ENCODE measurements at regions not wholly inside any gene's neighbourhood (a gene's known extent, or its start where the extent isn't known, plus 50 kb on each side); places are given as distances from the start of the nearest gene placed in this dataset.

DNA sequence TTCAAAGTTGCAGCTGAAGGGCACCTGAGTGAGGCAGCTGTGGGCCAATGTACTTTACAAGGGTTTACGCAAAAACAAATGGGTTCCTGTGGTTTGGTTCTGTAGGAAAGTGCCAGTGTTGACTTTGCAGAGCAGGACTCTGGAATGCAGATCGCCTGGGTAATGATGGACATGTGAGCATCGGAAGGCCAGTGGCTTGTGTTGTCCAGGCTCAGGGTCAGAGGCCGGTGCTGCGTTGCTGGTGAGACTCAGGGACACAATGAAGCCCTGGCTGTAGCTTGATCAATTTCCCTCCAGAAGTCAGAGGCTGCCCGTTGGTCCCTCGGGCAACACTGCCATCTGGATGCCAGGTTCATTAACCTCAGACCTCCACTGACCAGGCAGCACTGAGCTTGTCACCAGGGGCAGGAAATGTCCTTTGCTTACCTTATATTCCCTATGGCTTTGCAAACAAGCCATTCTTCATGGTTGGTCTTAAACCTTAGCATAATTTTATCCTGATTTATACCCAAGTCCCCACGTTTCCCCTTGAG lies 753.4 kb downstream of the QKI start:
- no peaks in the 10 kb centered on the region for H3K27me3 Mint-ChIP-seq (ENCODE audit: low read depth)
- H3K9me3 Mint-ChIP-seq: no peaks in the 10 kb centered on the region
- intact Hi-C loops (cut with micrococcal nuclease): no loop called here
- H3K4me1 Mint-ChIP-seq (ENCODE audit: low read depth): no peaks in the 10 kb centered on the region
- H3K36me3 Mint-ChIP-seq (ENCODE audit: low read depth): no peaks in the 10 kb centered on the region
- H3K27ac Mint-ChIP-seq: no peak overlapping the region
- DNase-seq (ENCODE audit: low spot score): no peak
- no peak overlapping the region for H3K4me3 Mint-ChIP-seq (ENCODE audit: low read depth)

DNA sequence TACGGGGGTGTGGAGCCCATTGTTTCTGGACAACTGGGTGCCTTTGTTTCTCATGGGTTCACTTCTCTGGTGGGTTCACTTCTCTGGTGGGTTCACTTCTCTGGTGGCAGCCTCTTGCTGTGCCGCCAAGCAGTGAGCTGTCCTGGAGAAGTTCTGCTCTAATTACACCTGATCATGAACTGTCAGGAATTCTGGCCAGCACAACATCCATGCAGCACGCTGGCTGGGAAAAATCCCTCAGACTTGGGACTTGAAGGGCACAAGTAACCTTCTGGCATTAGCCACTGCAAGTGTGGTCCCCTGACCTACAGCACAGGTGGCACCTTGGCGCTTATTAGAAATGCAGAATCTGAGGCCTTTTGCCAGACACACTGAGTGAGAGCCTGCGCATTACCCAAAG lies 752.5 kb downstream of the QKI start:
- Mint-ChIP-seq H3K9me3 (no peaks in the 10 kb centered on the region), H3K4me1 (ENCODE audit: low read depth) (no peaks in the 10 kb centered on the region), H3K36me3 (ENCODE audit: low read depth) (no peaks in the 10 kb centered on the region), H3K27me3 (ENCODE audit: low read depth) (no peaks in the 10 kb centered on the region), H3K4me3 (ENCODE audit: low read depth) (no peak overlapping the region), H3K27ac (no peak overlapping the region)
- DNase-seq (ENCODE audit: low spot score): no peak
- intact Hi-C loops (cut with micrococcal nuclease): no loop called here

DNA sequence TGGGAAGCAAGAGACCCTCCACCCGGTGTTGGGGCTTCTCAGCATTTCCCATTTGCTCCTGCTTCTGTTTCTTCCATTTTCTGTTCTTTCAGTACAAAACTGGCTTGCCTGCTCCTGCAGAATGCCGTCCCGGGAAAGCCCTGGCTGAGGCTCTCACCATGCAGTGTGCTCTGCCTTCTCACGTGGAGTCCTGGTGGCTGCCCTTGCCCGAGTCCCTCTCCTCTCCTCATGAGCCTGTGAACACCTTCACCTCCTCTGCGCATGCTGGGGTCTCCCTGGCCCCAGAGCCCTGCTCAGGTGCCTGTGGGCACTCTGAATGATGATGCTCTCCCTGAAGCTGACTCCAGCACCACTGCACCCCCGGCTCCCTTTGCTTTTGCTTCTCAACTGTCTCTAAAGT lies 752.0 kb downstream of the QKI start:
- Mint-ChIP-seq H3K4me3 (ENCODE audit: low read depth) (no peak overlapping the region), H3K4me1 (ENCODE audit: low read depth) (no peaks in the 10 kb centered on the region), H3K36me3 (ENCODE audit: low read depth) (no peaks in the 10 kb centered on the region), H3K9me3 (no peaks in the 10 kb centered on the region), H3K27me3 (ENCODE audit: low read depth) (no peaks in the 10 kb centered on the region), H3K27ac (no peak overlapping the region)
- intact Hi-C loops (cut with micrococcal nuclease): no loop called here
- DNase-seq (ENCODE audit: low spot score): no peak

DNA sequence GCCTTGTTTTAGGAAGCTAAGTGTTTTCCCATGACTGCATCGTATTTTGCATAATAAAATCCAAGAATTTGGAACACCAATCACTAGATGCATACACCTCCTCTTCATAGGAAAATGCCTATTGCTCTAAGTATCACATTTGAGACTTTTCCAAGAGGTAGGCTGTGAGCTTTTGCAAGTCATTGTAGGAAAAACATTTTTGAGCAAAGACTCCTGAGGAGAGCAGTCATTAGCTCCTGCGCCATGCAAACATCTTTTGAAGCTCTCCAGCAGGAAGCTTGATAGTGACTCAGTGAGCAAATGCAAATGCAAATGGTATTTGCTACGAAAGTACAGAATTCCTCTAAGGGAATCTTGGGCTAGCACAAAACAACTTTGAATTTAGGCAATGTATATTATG lies 750.4 kb downstream of the QKI start:
- intact Hi-C loops (cut with micrococcal nuclease): no loop called here
- no peak for DNase-seq (ENCODE audit: low spot score)
- Mint-ChIP-seq H3K27me3 (ENCODE audit: low read depth) (no peaks in the 10 kb centered on the region), H3K27ac (no peak overlapping the region), H3K9me3 (no peaks in the 10 kb centered on the region), H3K4me1 (ENCODE audit: low read depth) (no peaks in the 10 kb centered on the region), H3K36me3 (ENCODE audit: low read depth) (no peaks in the 10 kb centered on the region), H3K4me3 (ENCODE audit: low read depth) (no peak overlapping the region)

DNA sequence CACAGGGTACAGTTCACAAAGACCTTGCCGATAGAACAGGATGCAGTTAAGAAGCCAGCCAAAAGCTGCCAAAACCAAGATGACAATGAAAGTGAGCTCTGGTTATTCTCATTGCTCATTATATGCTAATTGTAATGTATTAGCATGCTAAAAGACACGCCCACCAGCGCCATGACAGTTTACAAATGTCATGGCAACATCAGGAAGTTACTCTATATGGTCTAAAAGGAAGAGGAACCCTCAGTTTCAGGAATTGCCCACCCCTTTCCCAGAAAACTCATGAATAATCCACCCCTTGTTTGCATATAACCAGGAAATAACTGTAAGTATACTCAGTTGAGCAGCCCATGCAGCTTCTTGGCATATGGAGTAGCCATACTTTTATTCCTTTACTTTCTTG lies 748.7 kb downstream of the QKI start:
- no peaks in the 10 kb centered on the region for H3K27me3 Mint-ChIP-seq (ENCODE audit: low read depth)
- H3K9me3 Mint-ChIP-seq: peaks cover 2% of the 10 kb centered on the region
- DNase-seq (ENCODE audit: low spot score): no peak
- H3K36me3 Mint-ChIP-seq (ENCODE audit: low read depth): no peaks in the 10 kb centered on the region
- H3K27ac Mint-ChIP-seq: no peak overlapping the region
- no peaks in the 10 kb centered on the region for H3K4me1 Mint-ChIP-seq (ENCODE audit: low read depth)
- intact Hi-C loops (cut with micrococcal nuclease): no loop called here
- no peak overlapping the region for H3K4me3 Mint-ChIP-seq (ENCODE audit: low read depth)

DNA sequence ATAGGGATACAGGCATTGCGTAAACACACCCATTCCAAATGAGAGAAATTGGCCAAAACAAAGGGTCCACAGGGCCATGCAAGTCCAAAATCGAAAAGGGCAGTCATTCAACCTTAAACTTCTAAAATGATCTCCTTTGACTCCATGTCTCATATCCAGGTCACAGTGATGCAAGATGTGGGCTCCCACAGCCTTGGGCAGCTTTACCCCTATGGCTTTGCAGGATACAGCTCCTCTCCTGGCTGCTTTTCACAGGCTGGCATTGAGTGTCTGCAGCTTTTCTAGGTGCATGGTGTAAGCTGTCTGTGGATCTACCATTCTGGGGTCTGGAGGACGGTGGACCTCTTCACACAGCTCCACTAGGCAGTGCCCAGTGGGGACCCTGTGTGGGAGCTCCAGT lies 744.5 kb downstream of the QKI start:
- H3K4me3 Mint-ChIP-seq (ENCODE audit: low read depth): no peak overlapping the region
- intact Hi-C loops (cut with micrococcal nuclease): no loop called here
- H3K27ac Mint-ChIP-seq: no peak overlapping the region
- H3K9me3 Mint-ChIP-seq: peaks cover 16% of the 10 kb centered on the region
- DNase-seq (ENCODE audit: low spot score): no peak
- no peaks in the 10 kb centered on the region for H3K27me3 Mint-ChIP-seq (ENCODE audit: low read depth)
- no peaks in the 10 kb centered on the region for H3K36me3 Mint-ChIP-seq (ENCODE audit: low read depth)
- H3K4me1 Mint-ChIP-seq (ENCODE audit: low read depth): no peaks in the 10 kb centered on the region

DNA sequence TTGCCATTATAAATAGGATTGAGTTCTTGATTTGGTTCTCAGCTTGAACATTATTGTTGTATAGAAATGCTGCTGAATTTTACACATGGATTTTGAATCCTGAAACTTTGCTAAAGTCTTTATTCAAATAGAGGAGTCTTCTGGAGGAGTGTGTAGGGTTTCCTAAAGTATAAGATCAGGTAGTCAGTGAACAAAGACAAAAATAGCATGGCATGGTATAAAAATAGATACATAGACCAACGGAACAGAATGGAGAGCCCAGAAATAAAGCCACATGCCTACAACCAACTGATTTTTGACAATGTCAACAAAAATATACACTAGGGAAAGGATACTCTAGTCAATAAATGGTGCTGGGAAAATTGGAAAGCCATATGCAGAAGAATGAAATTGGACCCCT lies 740.1 kb downstream of the QKI start:
- no peaks in the 10 kb centered on the region for H3K4me1 Mint-ChIP-seq (ENCODE audit: low read depth)
- no peak overlapping the region for H3K27ac Mint-ChIP-seq
- H3K27me3 Mint-ChIP-seq (ENCODE audit: low read depth): no peaks in the 10 kb centered on the region
- intact Hi-C loops (cut with micrococcal nuclease): no loop called here
- no peak for DNase-seq (ENCODE audit: low spot score)
- peaks cover 16% of the 10 kb centered on the region for H3K9me3 Mint-ChIP-seq
- no peak overlapping the region for H3K4me3 Mint-ChIP-seq (ENCODE audit: low read depth)
- H3K36me3 Mint-ChIP-seq (ENCODE audit: low read depth): no peaks in the 10 kb centered on the region

DNA sequence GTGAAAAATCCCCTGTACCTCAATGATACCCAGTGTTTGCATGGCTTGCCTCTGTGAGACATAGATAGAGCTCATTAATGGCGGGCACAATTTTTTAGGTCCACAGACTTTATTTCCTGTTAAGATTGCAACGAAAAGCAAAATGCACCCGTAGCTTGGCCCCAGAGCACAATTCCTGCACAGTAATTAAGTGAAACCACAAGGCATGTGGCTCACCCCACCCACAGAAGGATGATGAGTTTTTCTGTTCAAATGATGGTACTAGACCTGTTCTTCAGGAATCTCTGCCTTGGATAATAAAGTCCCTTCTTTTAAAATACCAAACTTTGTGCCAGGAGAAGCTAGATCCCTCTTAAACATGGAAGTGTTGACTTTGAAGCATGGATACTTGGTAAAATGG lies 738.1 kb downstream of the QKI start:
- Mint-ChIP-seq H3K27ac (no peak overlapping the region), H3K9me3 (peaks cover 9% of the 10 kb centered on the region), H3K36me3 (ENCODE audit: low read depth) (no peaks in the 10 kb centered on the region), H3K4me1 (ENCODE audit: low read depth) (no peaks in the 10 kb centered on the region), H3K4me3 (ENCODE audit: low read depth) (no peak overlapping the region), H3K27me3 (ENCODE audit: low read depth) (no peaks in the 10 kb centered on the region)
- intact Hi-C loops (cut with micrococcal nuclease): no loop called here
- no peak for DNase-seq (ENCODE audit: low spot score)

DNA sequence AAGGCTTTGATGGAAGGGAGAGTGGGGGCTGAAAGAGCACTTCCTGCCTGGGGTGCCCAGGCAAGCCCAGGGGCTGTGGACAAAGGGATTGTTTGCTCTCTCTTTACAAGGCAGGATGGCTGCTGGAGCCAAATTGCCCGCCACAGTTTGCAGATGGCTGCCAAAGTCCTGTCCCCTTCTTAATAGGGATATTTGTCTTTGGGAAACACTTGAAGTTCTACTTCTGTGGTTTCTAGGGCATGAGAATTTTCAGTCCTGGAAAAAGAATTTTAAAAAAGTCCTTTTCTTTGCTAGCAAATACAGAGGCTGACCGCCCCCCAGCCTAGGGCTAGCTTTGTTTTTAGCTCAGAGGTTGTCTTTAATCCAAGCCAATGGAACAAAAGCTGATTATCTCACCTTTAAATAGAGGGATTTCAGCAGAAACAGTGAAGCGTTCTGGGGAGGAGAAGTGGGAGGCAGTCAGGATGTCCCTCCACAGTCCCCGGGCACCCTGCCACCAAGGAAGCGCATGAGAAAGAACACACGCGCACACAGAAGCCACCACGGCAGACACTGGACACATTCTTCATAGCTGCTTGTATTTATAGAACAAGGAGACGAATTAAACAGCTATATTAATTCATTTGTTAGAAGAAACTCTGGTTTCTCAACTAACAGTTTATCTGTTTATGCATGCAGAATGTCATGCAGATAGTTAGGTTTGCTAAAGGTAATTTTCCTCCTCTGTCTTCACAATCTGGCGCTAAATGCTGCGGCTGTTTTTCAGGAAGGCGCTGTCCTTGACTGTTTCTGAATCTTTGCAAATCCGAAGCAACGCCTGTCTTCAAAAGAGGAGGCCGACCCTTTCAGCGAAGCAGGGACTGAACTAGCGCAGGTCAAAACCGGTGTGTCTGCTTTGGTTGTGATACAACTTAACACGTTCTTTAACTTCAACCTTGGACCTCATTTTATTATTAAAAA lies 736.9 kb downstream of the QKI start:
- H3K4me3 Mint-ChIP-seq (ENCODE audit: low read depth): no peak overlapping the region
- peaks cover 6% of the 10 kb centered on the region for H3K9me3 Mint-ChIP-seq
- H3K27me3 Mint-ChIP-seq (ENCODE audit: low read depth): no peaks in the 10 kb centered on the region
- intact Hi-C loops (cut with micrococcal nuclease): no loop called here
- H3K36me3 Mint-ChIP-seq (ENCODE audit: low read depth): no peaks in the 10 kb centered on the region
- no peak overlapping the region for H3K27ac Mint-ChIP-seq
- DNase-seq (ENCODE audit: low spot score): no peak
- H3K4me1 Mint-ChIP-seq (ENCODE audit: low read depth): no peaks in the 10 kb centered on the region

DNA sequence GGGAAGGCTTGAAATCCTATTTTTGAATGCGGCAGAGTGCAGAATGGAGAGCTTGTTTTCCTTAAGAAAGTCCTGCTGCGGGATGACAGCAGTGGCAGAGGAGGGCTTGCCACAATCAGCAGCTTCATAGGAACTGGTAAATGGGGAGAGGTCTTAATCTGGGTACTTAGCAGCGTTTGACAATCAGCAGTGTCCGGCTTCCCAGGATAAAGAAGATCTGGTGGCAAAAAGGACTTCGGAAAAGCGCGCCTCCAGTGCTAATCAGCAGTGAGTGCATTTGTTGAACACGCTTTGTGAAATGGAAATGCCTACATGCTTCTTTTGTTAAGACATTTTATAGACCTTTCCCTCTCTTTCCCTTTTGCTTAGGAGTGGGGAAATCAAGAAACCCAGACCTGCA lies 735.7 kb downstream of the QKI start:
- Mint-ChIP-seq H3K27me3 (ENCODE audit: low read depth) (no peaks in the 10 kb centered on the region), H3K4me3 (ENCODE audit: low read depth) (no peak overlapping the region), H3K9me3 (peaks cover 6% of the 10 kb centered on the region), H3K27ac (no peak overlapping the region), H3K36me3 (ENCODE audit: low read depth) (no peaks in the 10 kb centered on the region), H3K4me1 (ENCODE audit: low read depth) (no peaks in the 10 kb centered on the region)
- intact Hi-C loops (cut with micrococcal nuclease): no loop called here
- DNase-seq (ENCODE audit: low spot score): no peak

DNA sequence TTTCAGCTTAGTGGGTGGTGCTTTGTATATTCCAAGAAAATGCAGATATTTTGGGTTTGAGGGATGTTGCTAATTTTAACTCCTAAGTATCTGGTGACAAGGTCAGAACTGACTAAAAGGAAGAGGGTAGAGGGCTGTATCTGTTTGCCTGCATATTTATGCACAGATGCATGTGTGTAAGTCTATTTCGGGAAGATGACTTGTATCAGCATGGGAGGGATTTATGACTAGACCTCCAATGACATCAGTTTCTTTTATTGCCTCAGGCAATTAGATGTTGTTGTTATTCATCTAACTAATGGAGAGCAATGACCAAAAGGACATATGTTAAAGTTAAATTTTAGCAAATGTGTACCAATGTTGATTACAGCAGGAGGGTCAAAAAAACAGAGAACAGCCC lies 734.3 kb downstream of the QKI start:
- intact Hi-C loops (cut with micrococcal nuclease): no loop called here
- H3K36me3 Mint-ChIP-seq (ENCODE audit: low read depth): no peaks in the 10 kb centered on the region
- no peaks in the 10 kb centered on the region for H3K9me3 Mint-ChIP-seq
- H3K27me3 Mint-ChIP-seq (ENCODE audit: low read depth): no peaks in the 10 kb centered on the region
- no peak for DNase-seq (ENCODE audit: low spot score)
- no peak overlapping the region for H3K4me3 Mint-ChIP-seq (ENCODE audit: low read depth)
- H3K27ac Mint-ChIP-seq: no peak overlapping the region
- no peaks in the 10 kb centered on the region for H3K4me1 Mint-ChIP-seq (ENCODE audit: low read depth)

DNA sequence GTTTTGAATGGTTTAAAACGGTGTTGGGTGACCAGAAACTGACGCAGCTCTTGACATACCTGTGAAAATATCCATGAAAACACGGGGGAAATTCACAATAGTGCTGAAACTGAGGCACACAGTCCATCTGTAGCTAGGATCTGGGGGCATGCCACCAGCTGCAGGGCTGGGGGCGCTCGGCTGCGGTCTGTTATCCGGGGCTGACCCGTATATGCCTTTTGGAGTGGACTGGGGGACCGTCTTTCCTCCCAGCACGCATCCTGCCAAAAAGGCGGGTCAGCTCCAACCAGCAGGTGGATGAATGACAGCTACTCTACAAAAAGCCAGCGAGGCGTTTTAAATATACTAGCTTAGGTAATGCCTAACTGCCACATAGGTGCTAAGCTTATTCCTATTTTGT lies 729.8 kb downstream of the QKI start:
- intact Hi-C loops (cut with micrococcal nuclease): no loop called here
- no peaks in the 10 kb centered on the region for H3K9me3 Mint-ChIP-seq

DNA sequence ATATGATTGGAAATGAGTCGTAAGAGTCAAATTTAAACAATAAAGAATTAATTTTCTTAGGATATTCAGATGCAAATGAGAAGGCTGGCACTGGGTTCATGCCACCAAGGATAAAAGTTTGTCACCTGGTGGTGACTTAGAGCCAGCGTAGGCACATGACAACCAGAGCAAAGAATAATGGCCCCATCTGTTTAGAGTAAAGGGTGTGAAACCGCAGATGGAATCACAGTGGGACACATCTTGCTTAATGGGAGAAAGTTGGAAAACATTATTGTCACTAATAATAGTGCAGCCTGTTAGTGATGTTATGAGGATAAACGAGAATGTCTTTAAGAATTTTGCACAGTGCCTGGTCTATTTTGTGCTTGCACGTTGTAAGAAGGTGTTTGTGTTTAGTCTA lies 727.8 kb downstream of the QKI start:
- Mint-ChIP-seq H3K36me3 (ENCODE audit: low read depth) (no peaks in the 10 kb centered on the region), H3K4me3 (ENCODE audit: low read depth) (no peak overlapping the region), H3K27me3 (ENCODE audit: low read depth) (no peaks in the 10 kb centered on the region), H3K4me1 (ENCODE audit: low read depth) (no peaks in the 10 kb centered on the region), H3K27ac (no peak overlapping the region), H3K9me3 (no peaks in the 10 kb centered on the region)
- intact Hi-C loops (cut with micrococcal nuclease): no loop called here
- DNase-seq (ENCODE audit: low spot score): no peak

More for the DNA sequence above, 729.8 kb downstream of the QKI start:
- no peak overlapping the region for H3K27ac Mint-ChIP-seq
- no peaks in the 10 kb centered on the region for H3K27me3 Mint-ChIP-seq (ENCODE audit: low read depth)
- no peak overlapping the region for H3K4me3 Mint-ChIP-seq (ENCODE audit: low read depth)
- H3K4me1 Mint-ChIP-seq (ENCODE audit: low read depth): no peaks in the 10 kb centered on the region
- no peak for DNase-seq (ENCODE audit: low spot score)
- no peaks in the 10 kb centered on the region for H3K36me3 Mint-ChIP-seq (ENCODE audit: low read depth)
